ENCODE measurements at regions not wholly inside any gene's neighbourhood (a gene's known extent, or its start where the extent isn't known, plus 50 kb on each side); places are given as distances from the start of the nearest gene placed in this dataset.

- no peaks in the 10 kb centered on the region for H3K27me3 ChIP-seq (ENCODE audit: control insufficient read depth, insufficient read depth, low read length)
- no peaks in the 10 kb centered on the region for H3K36me3 ChIP-seq (ENCODE audit: control insufficient read depth, insufficient read depth, low read length)
- H3K27ac ChIP-seq (ENCODE audit: low read depth, low read length): no peak overlapping the region
- no peak overlapping the region for H3K9ac ChIP-seq (ENCODE audit: low read length)
- H3K4me3 ChIP-seq (ENCODE audit: low read length): no peak overlapping the region
- H3K4me1 ChIP-seq (ENCODE audit: control insufficient read depth, insufficient read depth, low read length): peaks cover 6% of the 10 kb centered on the region
Observed at GRCh38 chr2:239881031-239881471, 144.1 kb downstream of the NDUFA10 start.

- Histone ChIP-seq H3K4me1 (ENCODE audit: control insufficient read depth, insufficient read depth, low read length) (peaks cover 6% of the 10 kb centered on the region), H3K9ac (ENCODE audit: low read length) (no peak overlapping the region), H3K4me3 (ENCODE audit: low read length) (no peak overlapping the region), H3K36me3 (ENCODE audit: control insufficient read depth, insufficient read depth, low read length) (no peaks in the 10 kb centered on the region), H3K27me3 (ENCODE audit: control insufficient read depth, insufficient read depth, low read length) (no peaks in the 10 kb centered on the region), H3K27ac (ENCODE audit: low read depth, low read length) (no peak overlapping the region)
Observed at GRCh38 chr2:239880396-239880795, 144.7 kb downstream of the NDUFA10 start.

- Histone ChIP-seq H3K4me3 (ENCODE audit: low read length) (no peak overlapping the region), H3K4me1 (ENCODE audit: control insufficient read depth, insufficient read depth, low read length) (peaks cover 6% of the 10 kb centered on the region), H3K27ac (ENCODE audit: low read depth, low read length) (no peak overlapping the region), H3K27me3 (ENCODE audit: control insufficient read depth, insufficient read depth, low read length) (no peaks in the 10 kb centered on the region), H3K36me3 (ENCODE audit: control insufficient read depth, insufficient read depth, low read length) (no peaks in the 10 kb centered on the region), H3K9ac (ENCODE audit: low read length) (no peak overlapping the region)
Observed at GRCh38 chr2:239879423-239880084, 145.6 kb downstream of the NDUFA10 start.

GRCh38 chr2:239878686-239879085 is 146.5 kb downstream of the NDUFA10 start:
- no peaks in the 10 kb centered on the region for H3K27me3 ChIP-seq (ENCODE audit: control insufficient read depth, insufficient read depth, low read length)
- H3K4me1 ChIP-seq (ENCODE audit: control insufficient read depth, insufficient read depth, low read length): peaks cover 6% of the 10 kb centered on the region
- H3K27ac ChIP-seq (ENCODE audit: low read depth, low read length): no peak overlapping the region
- no peak overlapping the region for H3K9ac ChIP-seq (ENCODE audit: low read length)
- H3K36me3 ChIP-seq (ENCODE audit: control insufficient read depth, insufficient read depth, low read length): no peaks in the 10 kb centered on the region
- H3K4me3 ChIP-seq (ENCODE audit: low read length): no peak overlapping the region

- Histone ChIP-seq H3K9ac (ENCODE audit: low read length) (no peak overlapping the region), H3K36me3 (ENCODE audit: control insufficient read depth, insufficient read depth, low read length) (no peaks in the 10 kb centered on the region), H3K27me3 (ENCODE audit: control insufficient read depth, insufficient read depth, low read length) (no peaks in the 10 kb centered on the region), H3K27ac (ENCODE audit: low read depth, low read length) (no peak overlapping the region), H3K4me3 (ENCODE audit: low read length) (no peak overlapping the region), H3K4me1 (ENCODE audit: control insufficient read depth, insufficient read depth, low read length) (peaks cover 5% of the 10 kb centered on the region)
Observed at GRCh38 chr2:239876948-239877289, 148.2 kb downstream of the NDUFA10 start.

- Histone ChIP-seq H3K9ac (ENCODE audit: low read length) (no peak overlapping the region), H3K27me3 (ENCODE audit: control insufficient read depth, insufficient read depth, low read length) (no peaks in the 10 kb centered on the region), H3K4me3 (ENCODE audit: low read length) (no peak overlapping the region), H3K4me1 (ENCODE audit: control insufficient read depth, insufficient read depth, low read length) (no peaks in the 10 kb centered on the region), H3K36me3 (ENCODE audit: control insufficient read depth, insufficient read depth, low read length) (no peaks in the 10 kb centered on the region), H3K27ac (ENCODE audit: low read depth, low read length) (no peak overlapping the region)
Observed at GRCh38 chr2:239876271-239876947, 148.7 kb downstream of the NDUFA10 start.

- no peaks in the 10 kb centered on the region for H3K36me3 ChIP-seq (ENCODE audit: control insufficient read depth, insufficient read depth, low read length)
- no peaks in the 10 kb centered on the region for H3K4me1 ChIP-seq (ENCODE audit: control insufficient read depth, insufficient read depth, low read length)
- no peak overlapping the region for H3K27ac ChIP-seq (ENCODE audit: low read depth, low read length)
- H3K9ac ChIP-seq (ENCODE audit: low read length): no peak overlapping the region
- no peak overlapping the region for H3K4me3 ChIP-seq (ENCODE audit: low read length)
- no peaks in the 10 kb centered on the region for H3K27me3 ChIP-seq (ENCODE audit: control insufficient read depth, insufficient read depth, low read length)
Observed at GRCh38 chr2:239874636-239875356, 150.3 kb downstream of the NDUFA10 start.

GRCh38 chr2:239873656-239874635 is 151.2 kb downstream of the NDUFA10 start:
- Histone ChIP-seq H3K9ac (ENCODE audit: low read length) (no peak overlapping the region), H3K4me3 (ENCODE audit: low read length) (no peak overlapping the region), H3K27ac (ENCODE audit: low read depth, low read length) (no peak overlapping the region)

GRCh38 chr2:239871481-239872435 is 153.4 kb downstream of the NDUFA10 start:
- H3K4me3 ChIP-seq (ENCODE audit: low read length): no peak overlapping the region
- no peaks in the 10 kb centered on the region for H3K27me3 ChIP-seq (ENCODE audit: control insufficient read depth, insufficient read depth, low read length)
- no peak overlapping the region for H3K27ac ChIP-seq (ENCODE audit: low read depth, low read length)
- no peaks in the 10 kb centered on the region for H3K36me3 ChIP-seq (ENCODE audit: control insufficient read depth, insufficient read depth, low read length)
- H3K9ac ChIP-seq (ENCODE audit: low read length): no peak overlapping the region
- H3K4me1 ChIP-seq (ENCODE audit: control insufficient read depth, insufficient read depth, low read length): no peaks in the 10 kb centered on the region

More at GRCh38 chr2:239873656-239874635, 151.2 kb downstream of the NDUFA10 start:
- Histone ChIP-seq H3K36me3 (ENCODE audit: control insufficient read depth, insufficient read depth, low read length) (no peaks in the 10 kb centered on the region), H3K4me1 (ENCODE audit: control insufficient read depth, insufficient read depth, low read length) (no peaks in the 10 kb centered on the region), H3K27me3 (ENCODE audit: control insufficient read depth, insufficient read depth, low read length) (no peaks in the 10 kb centered on the region)

- no peak overlapping the region for H3K9ac ChIP-seq (ENCODE audit: low read length)
- H3K4me1 ChIP-seq (ENCODE audit: control insufficient read depth, insufficient read depth, low read length): no peaks in the 10 kb centered on the region
- H3K36me3 ChIP-seq (ENCODE audit: control insufficient read depth, insufficient read depth, low read length): no peaks in the 10 kb centered on the region
- H3K27me3 ChIP-seq (ENCODE audit: control insufficient read depth, insufficient read depth, low read length): no peaks in the 10 kb centered on the region
- no peak overlapping the region for H3K4me3 ChIP-seq (ENCODE audit: low read length)
- H3K27ac ChIP-seq (ENCODE audit: low read depth, low read length): no peak overlapping the region
Observed at GRCh38 chr2:239870863-239871262, 154.3 kb downstream of the NDUFA10 start.

- Histone ChIP-seq H3K36me3 (ENCODE audit: control insufficient read depth, insufficient read depth, low read length) (no peaks in the 10 kb centered on the region), H3K4me1 (ENCODE audit: control insufficient read depth, insufficient read depth, low read length) (no peaks in the 10 kb centered on the region), H3K9ac (ENCODE audit: low read length) (no peak overlapping the region), H3K27me3 (ENCODE audit: control insufficient read depth, insufficient read depth, low read length) (no peaks in the 10 kb centered on the region), H3K27ac (ENCODE audit: low read depth, low read length) (no peak overlapping the region), H3K4me3 (ENCODE audit: low read length) (no peak overlapping the region)
Observed at GRCh38 chr2:239870276-239870675, 154.9 kb downstream of the NDUFA10 start.

All from rectal smooth muscle tissue (tissue), 1 donor.